HUDEP-2 (cell line): ENCODE measurements at regions not wholly inside any gene's neighbourhood (a gene's known extent, or its start where the extent isn't known, plus 50 kb on each side); places are given as distances from the start of the nearest gene placed in this dataset.

ENCODE experiments used
- DNase-seq, 76 experiments: peaks; one replicate each; lab custom pipeline; 2025; ENCODE audit not compliant: unreplicated experiment in 76 of 76; lab: John Stamatoyannopoulos, UW

DNA sequence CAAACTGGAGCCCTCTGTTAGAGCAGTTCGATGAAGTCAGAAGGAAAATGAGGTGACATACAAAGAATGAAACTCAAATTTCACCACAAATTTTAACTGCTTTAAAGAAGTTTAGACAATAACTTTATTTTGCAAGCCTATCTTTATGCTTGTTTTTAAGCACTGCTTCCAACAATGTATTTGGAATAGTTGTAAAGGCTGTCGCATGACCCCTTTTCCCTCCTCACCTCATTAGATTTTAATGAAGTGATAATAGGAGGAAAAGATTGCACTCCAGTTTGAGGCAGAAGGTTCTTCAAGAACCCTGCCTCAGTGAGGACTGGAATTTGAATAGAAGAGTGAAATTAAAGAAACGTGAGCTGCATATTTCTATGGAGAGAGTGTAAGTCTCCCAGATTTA lies 386.1 kb upstream of the NR3C2 start:
- no peak for DNase-seq

DNA sequence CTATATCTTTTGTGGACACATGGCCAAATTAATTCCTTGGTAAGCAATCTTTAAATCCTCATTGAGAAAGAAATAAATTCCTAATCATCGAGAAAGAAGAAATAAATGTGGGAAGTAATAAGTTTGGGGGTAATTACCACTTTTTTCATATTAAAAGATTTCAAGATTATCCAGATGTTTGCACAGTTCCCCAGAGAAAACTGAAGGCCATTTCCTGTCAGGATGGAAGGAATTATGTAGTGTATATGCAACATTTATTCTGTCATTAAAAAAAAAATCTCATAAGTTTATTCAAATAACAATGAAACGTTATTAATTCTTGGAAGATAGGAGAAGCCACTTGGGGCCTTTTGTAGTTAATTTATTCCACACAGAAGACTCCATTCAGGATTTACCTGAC lies 385.6 kb upstream of the NR3C2 start:
- no peak for DNase-seq

DNA sequence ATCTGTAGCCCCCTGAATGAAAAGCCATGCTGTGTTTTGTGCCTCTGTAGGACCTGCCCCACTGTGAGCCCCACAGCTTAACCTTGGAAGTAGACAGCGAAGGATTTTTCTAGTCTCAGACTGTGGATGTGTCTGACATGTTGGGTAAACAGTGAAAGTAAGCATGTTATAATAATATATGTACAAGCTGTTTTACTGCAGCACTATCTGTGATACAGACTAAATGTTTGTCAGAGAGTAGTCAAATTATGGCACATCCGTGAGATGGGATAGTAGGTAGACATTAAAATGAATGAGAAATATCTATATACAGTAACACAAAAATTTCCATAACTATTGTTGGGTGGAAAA lies 381.2 kb upstream of the NR3C2 start:
- DNase-seq, result no peak

DNA sequence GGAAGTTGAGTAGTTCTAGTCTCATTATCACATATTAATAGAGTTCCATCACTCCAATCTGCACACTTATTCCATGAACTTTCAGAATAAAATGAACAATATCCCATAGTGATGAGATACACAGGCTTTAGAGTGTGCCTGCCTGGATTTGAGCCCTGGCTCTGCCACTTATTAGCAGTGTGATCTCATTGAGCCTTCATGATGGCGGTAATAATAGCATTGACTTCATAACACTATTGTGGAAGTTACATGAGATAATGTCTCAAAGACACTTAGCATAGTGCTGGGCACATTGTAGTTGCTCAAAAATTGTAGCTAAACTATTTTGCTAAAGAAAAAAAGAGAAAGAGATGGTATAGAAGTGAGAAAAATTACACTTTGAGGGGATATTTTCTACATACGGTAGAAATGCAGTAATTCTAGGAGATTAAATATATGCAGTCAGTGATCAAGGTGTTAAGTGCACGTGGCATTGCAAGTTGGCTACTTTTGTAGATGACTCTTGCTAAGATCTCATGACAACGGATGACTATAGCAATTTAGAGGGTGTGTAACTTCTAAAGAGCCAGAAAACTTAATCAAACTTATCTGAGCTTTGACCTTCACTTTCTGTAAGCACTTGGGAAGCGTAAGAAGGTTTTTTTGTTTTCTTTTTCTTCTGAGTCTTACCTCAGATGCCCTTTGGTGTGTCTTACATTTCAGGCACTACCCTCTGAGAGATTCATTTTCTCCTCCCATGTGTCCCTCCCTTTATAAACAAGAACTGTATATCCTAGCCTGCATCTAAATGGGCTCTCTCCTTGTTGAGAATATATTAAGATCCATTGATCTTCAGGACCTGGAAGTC lies 380.6 kb upstream of the NR3C2 start:
- DNase-seq, result no peak

DNA sequence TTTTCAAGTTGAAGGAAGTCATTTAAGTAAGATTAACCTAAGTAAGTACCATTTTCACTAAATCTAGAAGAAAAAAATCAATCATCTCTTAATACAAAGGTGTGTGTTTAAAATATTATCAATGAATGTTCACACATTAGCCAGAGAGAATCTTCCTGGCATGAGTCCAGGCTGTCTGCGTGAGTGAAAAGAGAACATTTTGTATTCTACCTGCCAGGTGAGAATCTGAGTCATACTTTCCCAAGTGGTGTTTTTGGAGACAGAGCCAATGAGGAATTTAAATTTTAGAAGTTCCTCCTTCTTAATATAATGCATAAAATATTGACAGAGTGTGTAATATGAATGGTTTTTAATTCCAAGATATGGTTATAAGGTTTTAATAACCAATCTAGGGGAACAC lies 371.8 kb upstream of the NR3C2 start:
- DNase-seq, result no peak

DNA sequence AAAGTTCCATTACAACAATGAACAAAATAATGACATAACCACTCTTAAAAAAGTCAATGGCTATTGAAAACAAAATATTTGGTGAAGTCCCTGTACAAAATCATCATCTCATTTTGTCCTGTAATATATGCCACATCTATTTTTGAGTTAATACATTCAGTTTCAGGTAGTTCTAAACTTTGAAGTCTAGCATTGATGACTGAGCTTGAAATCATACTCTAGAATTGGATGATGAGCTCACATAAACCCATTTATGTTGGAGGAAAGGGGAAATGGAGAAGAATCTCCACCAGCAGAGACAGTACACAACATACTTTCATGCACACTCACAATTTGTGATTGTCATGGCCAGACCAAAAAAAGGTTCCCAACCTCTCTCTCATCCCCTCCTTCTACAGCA lies 371.1 kb upstream of the NR3C2 start:
- no peak for DNase-seq

DNA sequence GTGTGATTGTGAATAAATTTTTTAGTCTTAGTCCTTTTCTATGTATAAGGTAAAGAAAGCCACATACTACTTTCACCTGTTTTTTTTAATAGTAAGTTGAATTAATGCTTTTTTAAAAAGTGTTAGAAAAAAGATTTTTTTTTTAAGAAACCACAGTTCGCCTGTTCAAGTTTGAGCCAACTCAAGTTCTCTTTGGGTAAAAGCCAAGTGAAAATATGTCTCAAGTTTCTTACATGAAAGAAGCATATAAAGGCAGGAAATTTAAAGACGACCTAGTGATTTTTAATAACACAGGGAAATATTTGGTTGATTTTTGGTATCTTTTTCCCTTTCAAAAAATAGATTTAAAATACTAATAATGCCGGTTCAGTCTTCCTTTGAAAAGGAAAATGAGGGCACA lies 369.9 kb upstream of the NR3C2 start:
- no peak for DNase-seq

DNA sequence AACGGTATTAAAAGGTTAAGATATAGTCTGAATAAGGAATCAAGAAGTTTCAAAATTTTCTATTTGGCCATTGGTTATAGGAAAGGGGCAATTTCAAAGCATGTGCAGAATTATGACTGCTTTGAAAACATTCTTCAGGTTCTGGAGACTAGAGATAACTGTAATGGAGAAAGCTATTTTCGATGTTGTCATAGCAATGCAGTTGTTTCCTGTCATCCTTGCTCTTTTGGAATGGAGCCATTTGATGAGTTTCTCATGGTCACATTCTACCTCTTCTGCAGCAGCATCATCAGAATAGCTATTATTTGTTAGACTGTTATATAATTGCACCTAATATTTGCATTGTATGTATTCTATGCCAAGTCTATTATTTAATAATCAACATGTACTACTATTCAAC lies 368.2 kb upstream of the NR3C2 start:
- no peak for DNase-seq

DNA sequence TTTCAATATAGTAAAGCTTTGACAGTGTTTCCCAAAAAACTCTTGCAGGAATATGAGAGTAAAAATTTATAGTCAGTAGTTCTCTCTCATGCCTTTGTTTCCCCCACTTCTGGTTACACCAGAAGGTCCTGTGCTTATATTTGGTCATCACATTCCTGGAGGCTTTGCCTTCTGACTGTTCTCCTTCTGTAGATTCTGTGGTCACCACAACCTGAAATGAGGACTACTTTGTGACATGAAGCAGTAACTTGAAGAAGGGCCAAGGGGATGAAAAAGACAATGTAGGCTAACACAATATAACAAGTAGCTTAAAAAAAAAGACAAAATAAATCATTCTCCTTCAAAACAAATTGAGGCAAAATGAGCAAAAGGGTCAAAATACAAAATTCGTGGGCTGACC lies 366.2 kb upstream of the NR3C2 start:
- no peak for DNase-seq

DNA sequence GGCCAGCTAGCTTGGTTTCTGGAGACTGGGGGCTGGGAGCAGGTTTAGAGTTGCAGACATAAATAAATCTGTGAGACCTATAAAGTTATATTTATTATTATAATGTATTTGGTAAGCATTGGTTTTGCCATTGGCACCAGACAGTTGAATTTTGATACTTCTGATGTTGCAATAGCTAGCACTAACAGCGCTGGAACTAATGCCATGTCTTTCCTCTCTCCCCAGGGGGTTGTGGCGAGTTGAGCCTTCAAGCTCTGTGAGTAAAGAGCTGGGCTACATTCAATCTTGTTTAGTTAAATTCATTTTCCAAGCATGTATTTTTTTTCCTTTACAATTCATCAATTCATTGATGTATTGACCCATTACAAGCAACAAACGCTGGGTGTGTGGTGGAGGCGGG lies 358.7 kb upstream of the NR3C2 start:
- DNase-seq, result no peak

DNA sequence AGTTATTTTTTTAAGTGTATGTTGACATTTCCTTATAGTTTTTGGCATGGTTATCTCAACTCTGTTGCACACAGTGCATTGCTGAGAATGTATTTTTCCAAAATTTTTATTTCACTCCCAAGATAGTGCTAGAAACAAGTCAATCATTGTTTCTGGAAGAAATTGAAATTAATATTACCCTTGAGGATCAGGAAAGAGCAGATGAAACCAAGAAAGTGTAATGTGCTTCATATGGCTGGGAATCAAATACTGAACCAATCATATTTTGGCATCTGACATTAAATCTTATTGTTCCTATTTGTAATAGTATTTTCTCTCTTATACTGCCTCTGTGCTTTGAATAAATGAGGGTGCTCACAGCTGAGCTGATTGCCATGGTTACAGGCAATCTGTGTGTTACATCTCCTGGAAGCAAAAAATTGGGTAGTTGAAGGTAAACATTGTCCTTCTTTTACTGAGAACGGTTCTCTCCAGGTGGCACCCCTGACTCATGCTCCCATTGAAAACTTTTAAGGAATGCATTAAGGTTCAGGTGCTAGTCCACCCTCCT lies 358.2 kb upstream of the NR3C2 start:
- no peak for DNase-seq

DNA sequence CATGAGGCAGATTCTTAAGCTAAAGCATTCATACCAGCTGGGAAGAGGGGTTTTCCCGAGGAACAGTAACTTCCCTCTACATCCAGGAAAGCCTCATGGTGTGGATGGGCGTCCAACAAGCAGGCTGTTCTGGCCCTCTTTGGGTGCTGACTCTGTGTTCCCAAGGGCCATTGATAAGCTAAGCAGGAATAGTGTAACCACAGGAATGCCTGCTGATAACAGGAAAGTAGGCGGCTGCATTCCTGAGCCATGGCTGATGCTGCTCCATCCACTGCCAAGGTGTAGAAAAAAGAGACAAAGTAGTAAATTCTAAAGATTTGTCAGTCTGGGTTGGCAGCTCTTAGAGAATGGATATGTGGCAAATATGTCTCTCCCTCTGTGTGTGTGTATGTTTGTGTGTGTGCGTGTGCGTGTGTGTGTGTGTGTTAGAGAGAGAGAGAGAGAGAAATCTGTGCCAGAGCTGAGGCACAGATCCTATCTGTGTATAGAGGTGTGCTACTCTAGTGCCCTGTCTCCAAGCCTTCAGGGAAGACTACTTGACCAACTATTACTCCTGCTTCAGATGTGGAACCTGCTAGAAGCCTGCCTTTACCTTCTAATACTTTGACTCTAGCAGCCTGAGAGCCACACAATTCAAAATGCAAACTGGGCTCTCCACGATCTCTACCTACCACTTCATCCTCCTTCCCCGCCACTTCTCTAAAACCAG lies 353.1 kb upstream of the NR3C2 start:
- DNase-seq, result no peak

DNA sequence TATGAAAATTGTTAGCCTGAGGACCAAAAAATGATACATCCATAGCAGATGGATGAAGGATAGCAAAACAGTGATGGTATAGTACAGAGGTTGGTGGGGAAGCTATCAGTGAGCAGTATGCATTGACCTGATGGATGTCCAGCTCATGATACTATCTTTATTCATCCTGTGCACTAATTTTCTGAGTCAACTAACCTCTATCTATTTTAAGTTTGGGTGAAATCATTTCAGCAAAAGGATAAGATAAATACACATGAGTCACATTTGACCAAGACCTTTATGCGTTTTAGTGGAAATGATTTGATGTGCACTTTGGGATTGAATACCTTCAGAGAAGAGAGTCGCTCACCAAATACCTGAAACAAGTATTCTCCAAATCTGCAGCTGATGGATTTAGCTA lies 351.0 kb upstream of the NR3C2 start:
- no peak for DNase-seq

DNA sequence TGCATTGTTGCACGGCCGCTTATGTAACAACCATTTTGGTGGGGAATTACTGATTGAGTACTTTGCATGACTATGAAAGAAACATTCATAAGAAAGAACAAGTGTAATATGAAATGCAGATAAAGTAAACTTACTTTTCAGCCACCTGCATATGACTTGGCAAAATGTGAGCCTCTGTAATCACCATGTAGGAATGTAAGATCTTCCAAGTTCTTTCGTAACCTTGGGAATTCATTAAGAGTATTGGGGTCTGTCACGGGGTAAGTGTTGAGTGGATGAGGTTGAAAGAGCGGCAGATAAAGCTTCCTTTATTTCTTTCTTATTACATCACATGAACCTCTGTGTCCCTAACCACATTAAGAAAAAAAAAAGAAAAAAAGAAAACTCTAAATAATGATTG lies 348.5 kb upstream of the NR3C2 start:
- DNase-seq, result no peak

DNA sequence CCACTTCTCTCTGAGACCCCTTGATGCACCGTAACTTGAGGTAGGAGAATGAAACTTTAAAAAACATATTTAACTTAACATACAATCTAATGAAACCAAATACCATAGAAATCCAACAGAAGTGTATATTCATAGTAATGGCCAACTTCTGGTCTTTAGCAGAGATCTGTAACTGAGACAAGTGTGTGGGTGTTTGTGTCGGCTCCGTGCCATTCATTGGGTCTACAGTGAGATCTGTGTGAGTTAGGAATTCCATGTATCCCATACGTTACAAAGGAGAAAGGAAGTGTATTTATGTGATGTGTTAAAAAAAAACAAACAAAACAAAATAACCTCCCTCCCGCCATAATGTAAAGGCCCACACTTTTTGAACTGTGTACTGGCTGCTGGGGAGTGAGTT lies 348.0 kb upstream of the NR3C2 start:
- DNase-seq, result no peak

DNA sequence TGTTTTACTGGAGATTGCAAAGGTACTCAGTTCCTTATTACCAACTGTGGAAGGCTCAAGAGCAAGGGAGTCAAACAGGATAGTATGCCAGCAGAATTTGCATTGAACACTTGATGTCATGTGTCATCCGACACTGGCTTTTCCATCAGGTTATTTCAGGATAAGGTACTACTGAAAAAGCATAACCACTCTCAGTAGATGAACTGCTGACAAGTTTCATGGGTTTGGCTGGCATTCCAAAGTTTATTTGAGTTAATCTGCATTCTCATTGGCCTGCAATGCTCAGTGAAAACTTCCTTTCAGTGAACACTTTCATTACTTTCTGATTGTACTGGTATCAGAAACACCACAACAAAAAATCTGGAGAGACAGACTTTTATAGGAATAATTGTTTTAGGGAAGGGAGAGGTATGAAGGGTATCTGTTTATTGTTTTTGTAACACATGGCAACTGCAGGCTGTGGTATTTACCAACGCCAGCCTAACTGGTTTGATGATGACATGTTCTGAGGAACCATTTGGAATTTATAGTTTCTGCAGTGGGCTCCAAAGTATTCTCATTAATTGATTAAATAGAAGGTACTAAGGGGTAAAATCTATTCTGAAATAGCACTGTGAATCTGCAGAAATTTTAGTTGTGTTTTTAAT lies 345.7 kb upstream of the NR3C2 start:
- no peak for DNase-seq

DNA sequence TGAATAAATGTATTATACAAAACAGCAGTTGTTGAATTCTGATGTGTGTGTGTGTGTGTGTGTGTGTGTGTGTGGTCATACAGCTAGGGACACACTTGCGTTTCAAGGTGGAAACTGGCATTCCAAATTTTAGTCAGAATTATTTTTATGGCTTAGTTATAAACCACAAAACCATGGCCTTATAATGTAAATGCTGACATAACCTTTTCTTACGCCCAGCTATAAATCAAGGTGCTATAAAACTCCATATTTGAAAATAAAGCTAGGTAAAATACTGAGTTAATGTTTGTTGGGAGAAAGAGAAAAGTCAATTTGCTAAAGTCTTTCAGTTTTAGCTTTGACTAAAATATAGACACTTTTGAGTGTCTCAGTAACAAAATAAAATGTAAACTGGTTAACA lies 345.1 kb upstream of the NR3C2 start:
- no peak for DNase-seq

DNA sequence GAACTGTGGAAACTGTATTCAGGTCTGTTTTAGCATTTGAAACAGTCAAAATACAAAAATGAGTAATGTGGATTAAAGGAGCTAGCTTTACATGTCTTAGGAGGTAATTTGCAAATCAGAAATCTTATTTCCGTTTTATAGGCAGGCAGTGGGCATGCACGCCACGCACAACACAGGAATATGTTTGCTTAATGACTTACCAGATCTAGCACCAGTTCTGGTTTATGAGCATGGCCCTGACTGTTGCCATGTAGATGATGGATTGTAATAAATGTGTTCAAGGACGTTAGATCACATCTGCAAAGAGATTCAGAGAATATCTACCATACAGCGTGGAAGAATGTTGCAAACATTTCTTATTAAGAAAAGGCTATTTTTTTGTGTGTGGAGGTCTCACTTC lies 344.5 kb upstream of the NR3C2 start:
- no peak for DNase-seq

DNA sequence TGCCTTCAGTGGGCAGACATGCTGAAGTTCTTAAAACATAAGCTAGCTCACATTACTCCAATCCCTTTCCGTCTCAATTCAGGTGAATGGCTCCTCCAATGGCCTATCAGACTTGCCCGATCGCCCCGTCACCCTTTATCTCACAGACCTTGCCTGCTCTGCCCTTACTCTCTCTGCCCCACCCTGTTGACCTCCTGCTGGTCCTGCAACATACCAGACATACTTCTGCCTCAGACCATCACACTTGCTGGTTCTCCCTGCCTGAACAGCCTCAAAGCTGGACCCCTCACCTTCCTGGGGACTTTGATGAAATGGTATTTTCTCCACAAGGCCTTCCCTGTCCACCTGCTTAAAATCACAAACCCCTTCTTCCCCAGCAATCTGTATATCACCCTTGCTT lies 340.1 kb upstream of the NR3C2 start:
- DNase-seq, result no peak

DNA sequence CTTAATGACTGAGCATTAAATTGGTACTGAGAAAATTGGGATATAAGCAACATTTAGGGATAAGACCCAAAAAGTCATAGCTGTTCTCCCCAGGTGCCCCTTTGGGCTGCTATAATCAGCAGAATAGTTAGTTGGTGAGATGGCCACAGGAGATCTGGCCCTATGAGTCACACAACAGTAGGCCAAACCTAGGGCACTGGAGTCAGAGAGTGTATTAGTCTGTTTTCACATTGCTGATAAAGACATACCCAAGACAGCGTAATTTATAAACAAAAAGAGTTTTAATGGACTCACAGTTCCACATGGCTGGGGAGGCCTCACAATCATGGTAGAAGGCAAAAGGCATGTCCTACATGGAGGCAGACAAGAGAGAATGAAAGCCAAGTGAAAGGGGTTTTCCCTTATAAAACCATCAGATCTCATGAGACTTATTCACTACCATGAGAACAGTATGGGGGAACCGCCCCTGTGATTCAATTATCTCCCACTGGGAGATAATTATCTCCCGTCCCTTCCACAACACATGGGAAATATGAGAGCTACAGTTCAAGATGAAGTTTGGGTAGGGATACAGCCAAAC lies 338.3 kb upstream of the NR3C2 start:
- DNase-seq, result peak in 2 of 76 experiments; percentile 0 to 2

DNA sequence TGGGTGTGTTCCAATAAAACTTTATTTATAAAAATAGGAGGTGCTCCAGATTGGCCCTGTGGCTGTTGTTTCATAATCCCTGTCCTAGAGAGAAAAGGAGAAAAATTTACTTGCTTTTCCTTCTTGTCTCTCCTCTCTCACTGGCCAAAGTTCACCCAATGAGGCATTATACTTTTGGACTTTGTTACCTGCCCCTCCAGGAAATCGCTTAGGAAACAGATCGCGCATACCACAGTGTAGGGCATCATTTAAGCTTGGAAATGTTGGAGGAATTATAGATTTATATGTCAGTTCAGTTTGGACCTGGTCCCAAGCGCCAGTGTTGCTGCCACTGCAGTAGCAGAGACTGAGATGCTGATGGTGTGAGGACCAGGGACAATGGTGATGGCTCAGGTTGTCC lies 337.6 kb upstream of the NR3C2 start:
- DNase-seq, result no peak
